GM23248 (cell line): ENCODE measurements at regions not wholly inside any gene's neighbourhood (a gene's known extent, or its start where the extent isn't known, plus 50 kb on each side); places are given as distances from the start of the nearest gene placed in this dataset.

Experiments used
- EZH2 ChIP-seq: fragments of 200-600 bp; sonication (generic); IDR thresholded peaks from 2 replicates; pipeline ENCODE4 v1.6.1; 2018; ENCODE audit warnings: antibody characterized with exemption, mild to moderate bottlenecking; ENCODE audit not compliant: insufficient read depth, poor library complexity, severe bottlenecking
- EZH2phosphoT487 ChIP-seq: fragments of 200-600 bp; sonication (generic); IDR thresholded peaks from 2 replicates; pipeline ENCODE4 v1.6.1; 2018; ENCODE audit warnings: antibody characterized with exemption, moderate library complexity, mild to moderate bottlenecking, low read depth; ENCODE audit not compliant: insufficient read depth

- TF ChIP-seq EZH2 (no peak), EZH2phosphoT487 (no peak)
These were observed 61.1 kb upstream of the SNX9 start for GRCh38 chr6:157761926-157762325.
